ENCODE measurements at regions not wholly inside any gene's neighbourhood (a gene's known extent, or its start where the extent isn't known, plus 50 kb on each side); places are given as distances from the start of the nearest gene placed in this dataset.

- Histone ChIP-seq H3K36me3 (replicated peaks in 1 of 2; ENCODE audit: control insufficient read depth in 1 of 2, insufficient read depth in 2 of 2, low read length in 2 of 2) (no peaks in the 10 kb centered on the region), H3K4me2 (replicated peaks; ENCODE audit: extremely low read depth, low read length, poor library complexity, severe bottlenecking) (no peak overlapping the region), H3K9ac (ENCODE audit: insufficient read depth, low read length, poor library complexity, severe bottlenecking) (no peak overlapping the region), H3K9me3 (replicated peaks in 1 of 2; ENCODE audit: control insufficient read depth in 1 of 2, insufficient read depth in 1 of 2, low read length in 2 of 2) (no peaks in the 10 kb centered on the region), H3K4me1 (ENCODE audit: control insufficient read depth in 1 of 2, insufficient read depth in 2 of 2, low read length in 2 of 2) (no peaks in the 10 kb centered on the region), H3K79me2 (ENCODE audit: insufficient read depth, low read length) (no peaks in the 10 kb centered on the region), H2AFZ (ENCODE audit: insufficient read depth, low read depth, low read length, poor library complexity, severe bottlenecking) (no peak overlapping the region), H3K27ac (ENCODE audit: low read depth in 1 of 2, low read length in 2 of 2) (no peak overlapping the region), H3K4me3 (replicated peaks in 1 of 3; ENCODE audit: low read depth in 2 of 3, low read length in 3 of 3) (no peak overlapping the region), H3K27me3 (ENCODE audit: control insufficient read depth in 2 of 2, insufficient read depth in 2 of 2, low read length in 2 of 2) (no peaks in the 10 kb centered on the region), H4K20me1 (ENCODE audit: insufficient read depth, low read length) (no peaks in the 10 kb centered on the region)
- TF ChIP-seq CTCF (IDR thresholded peaks at IDR 0.05), result no peak
- no peak overlapping the region for H3K4me3 Mint-ChIP-seq
- intact Hi-C loops (cut with micrococcal nuclease), result no loop called here
- H3K4me1 Mint-ChIP-seq, result no peaks in the 10 kb centered on the region
- no peak overlapping the region for H3K27ac Mint-ChIP-seq
- WGBS (ENCODE audit: insufficient coverage), result 89% methylated on average over 7 of the region's 9 CpGs
- peaks cover 0 to 2% (median 0%) of the 10 kb centered on the region in 7 donors for H3K9me3 Mint-ChIP-seq
- H3K36me3 Mint-ChIP-seq, result no peaks in the 10 kb centered on the region
- no peak for DNase-seq
- peaks cover 0 to 5% (median 2%) of the 10 kb centered on the region in 3 donors for H3K27me3 Mint-ChIP-seq (ENCODE audit: low read depth in 3 of 3)
Observed at GRCh38 chr4:152269448-152270191, 266.3 kb downstream of the FBXW7 start.

GRCh38 chr4:152267811-152268210 lies 268.1 kb downstream of the FBXW7 start:
- Mint-ChIP-seq H3K4me3 (no peak overlapping the region), H3K4me1 (no peaks in the 10 kb centered on the region), H3K27me3 (ENCODE audit: low read depth in 3 of 3) (peaks cover 0 to 5% (median 4%) of the 10 kb centered on the region in 3 donors), H3K36me3 (no peaks in the 10 kb centered on the region), H3K27ac (no peak overlapping the region), H3K9me3 (peaks cover 0 to 2% (median 0%) of the 10 kb centered on the region in 7 donors)
- 63% methylated on average over 3 of the region's 3 CpGs for WGBS (ENCODE audit: insufficient coverage)
- H3K27ac ChIP-seq (ENCODE audit: low read depth in 1 of 2, low read length in 2 of 2), result no peak overlapping the region
- H3K4me3 ChIP-seq (replicated peaks in 1 of 3; ENCODE audit: low read depth in 2 of 3, low read length in 3 of 3), result no peak overlapping the region
- no peak for TF ChIP-seq CTCF (IDR thresholded peaks at IDR 0.05)
- H2AFZ ChIP-seq (ENCODE audit: insufficient read depth, low read depth, low read length, poor library complexity, severe bottlenecking), result no peak overlapping the region
- no peaks in the 10 kb centered on the region for H3K9me3 ChIP-seq (replicated peaks in 1 of 2; ENCODE audit: control insufficient read depth in 1 of 2, insufficient read depth in 1 of 2, low read length in 2 of 2)
- DNase-seq, result no peak
- H3K79me2 ChIP-seq (ENCODE audit: insufficient read depth, low read length), result no peaks in the 10 kb centered on the region
- intact Hi-C loops (cut with micrococcal nuclease), result no loop called here
- H3K27me3 ChIP-seq (ENCODE audit: control insufficient read depth in 2 of 2, insufficient read depth in 2 of 2, low read length in 2 of 2), result no peaks in the 10 kb centered on the region
- no peak overlapping the region for H3K9ac ChIP-seq (ENCODE audit: insufficient read depth, low read length, poor library complexity, severe bottlenecking)
- H3K4me2 ChIP-seq (replicated peaks; ENCODE audit: extremely low read depth, low read length, poor library complexity, severe bottlenecking), result no peak overlapping the region
- no peaks in the 10 kb centered on the region for H3K36me3 ChIP-seq (replicated peaks in 1 of 2; ENCODE audit: control insufficient read depth in 1 of 2, insufficient read depth in 2 of 2, low read length in 2 of 2)
- H4K20me1 ChIP-seq (ENCODE audit: insufficient read depth, low read length), result no peaks in the 10 kb centered on the region
- H3K4me1 ChIP-seq (ENCODE audit: control insufficient read depth in 1 of 2, insufficient read depth in 2 of 2, low read length in 2 of 2), result no peaks in the 10 kb centered on the region

All from CD14-positive monocyte (primary cell).